GM21528 (cell line): ENCODE measurements at regions not wholly inside any gene's neighbourhood (a gene's known extent, or its start where the extent isn't known, plus 50 kb on each side); places are given as distances from the start of the nearest gene placed in this dataset.
A peak's percentile ranks its signal among the peaks of the same experiment; 100 is the strongest.

Experiments
- ATAC-seq: cut with Tn5 transposase; IDR thresholded peaks from one replicate; pipeline ENCODE4 v1.9.1; 2021; ENCODE audit warnings: mild to moderate bottlenecking, moderate library complexity; ENCODE audit not compliant: unreplicated experiment, low FRiP score

DNA sequence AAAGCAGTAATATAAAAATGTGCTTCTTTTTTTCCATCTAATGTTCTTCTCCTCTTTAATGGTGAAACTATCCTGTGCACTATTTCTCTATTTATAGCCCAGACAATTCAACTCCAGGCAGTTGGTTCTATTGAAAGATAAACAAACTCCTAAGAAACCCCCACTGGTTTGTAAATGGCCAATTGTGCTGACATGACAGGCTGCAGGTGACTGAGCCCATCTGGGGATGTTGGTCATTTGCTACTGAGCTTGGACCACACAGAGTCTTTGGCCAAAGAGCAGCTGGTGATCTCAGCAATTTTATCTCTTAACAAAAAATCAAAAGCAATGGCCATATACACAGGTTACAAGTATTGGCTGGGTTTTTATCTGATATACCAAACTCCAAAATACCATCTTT is 631.8 kb upstream of the CELF2 start:
- no peak for ATAC-seq

DNA sequence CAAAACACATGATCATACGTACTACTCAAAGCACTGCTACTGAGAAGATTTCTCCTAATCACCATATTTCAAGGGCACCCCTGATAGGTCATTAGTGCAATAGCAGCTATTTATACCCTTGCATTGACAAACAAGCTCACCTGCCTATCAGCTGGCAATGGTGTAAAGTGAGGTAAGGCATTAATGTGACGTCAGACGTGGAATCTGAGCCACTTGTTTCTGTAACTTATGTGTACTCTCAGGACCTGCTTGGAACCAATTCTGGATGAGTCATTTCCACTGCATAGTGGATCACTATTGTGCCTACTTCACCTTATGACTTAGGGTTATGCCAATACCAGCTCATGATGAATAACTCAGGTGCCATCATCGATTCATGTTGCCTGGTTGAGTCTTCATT is 628.5 kb upstream of the CELF2 start:
- ATAC-seq: no peak

DNA sequence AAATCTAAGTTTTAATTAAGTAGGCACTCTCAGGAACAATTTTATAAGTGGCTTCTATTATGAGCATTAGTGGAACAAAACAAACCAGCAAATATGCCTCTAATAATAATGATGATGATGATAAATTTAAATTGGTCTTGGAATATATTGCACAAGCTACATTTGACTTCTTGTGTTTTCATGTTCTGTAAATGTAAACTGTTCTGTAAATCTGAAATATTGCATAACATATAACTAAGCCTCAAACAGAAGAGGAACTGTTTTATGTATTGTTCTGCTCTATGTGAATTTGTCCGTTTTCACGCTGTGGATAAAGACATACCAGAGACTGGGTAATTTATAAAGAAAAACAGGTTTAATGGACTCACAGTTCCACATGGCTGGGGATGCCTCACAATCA is 625.2 kb upstream of the CELF2 start:
- ATAC-seq: no peak

DNA sequence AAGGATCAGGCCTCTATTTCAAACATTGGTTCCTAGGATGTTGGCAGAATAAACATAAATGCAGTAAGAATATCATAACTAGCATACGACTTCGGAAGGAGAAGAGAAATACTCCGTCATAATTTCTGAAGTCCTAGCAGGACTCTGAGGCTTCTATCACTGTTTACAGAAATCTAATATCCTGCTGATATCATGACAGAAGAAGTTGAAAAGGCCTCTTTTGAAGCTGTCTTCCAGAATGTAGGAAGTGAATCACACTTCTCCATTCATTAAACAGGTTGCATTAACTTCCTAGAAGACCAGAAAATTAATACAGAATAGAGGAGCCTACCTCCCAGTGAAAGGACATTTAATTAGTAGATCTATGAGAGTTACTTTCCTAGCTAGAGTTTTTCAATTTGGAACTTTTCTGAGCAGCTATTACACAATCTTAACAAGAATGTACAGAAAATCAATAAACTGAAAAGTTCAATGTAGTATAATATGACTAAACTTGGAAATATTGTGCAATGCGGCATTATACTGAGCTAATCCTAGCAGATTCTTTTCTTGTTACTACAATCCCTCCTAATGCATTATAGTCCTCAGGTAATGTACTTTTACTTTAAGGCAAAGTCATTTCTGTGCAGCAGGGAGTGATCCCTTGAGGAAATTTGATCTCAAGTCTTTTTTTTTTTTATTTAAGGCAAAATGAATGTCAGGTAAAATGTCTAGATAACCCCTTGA is 622.6 kb upstream of the CELF2 start:
- ATAC-seq: no peak

DNA sequence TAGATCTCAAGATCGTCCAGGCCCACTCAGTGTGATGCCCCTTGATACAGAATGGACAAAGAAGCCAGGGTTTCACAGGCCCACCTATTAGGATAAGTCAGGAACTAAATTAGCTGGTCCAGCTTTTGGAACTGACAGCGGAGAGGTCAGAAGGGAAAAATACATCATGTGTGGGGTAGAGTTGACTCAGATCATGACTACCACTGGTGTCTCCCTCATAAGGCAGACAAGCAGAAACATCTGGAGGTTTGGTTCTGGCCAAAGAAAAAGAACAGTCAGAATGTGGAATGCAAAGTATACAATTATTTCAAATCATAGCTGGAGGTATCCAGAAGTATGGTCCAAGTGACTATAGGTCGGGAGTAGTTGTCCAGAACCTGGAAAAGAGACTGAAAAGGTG is 621.1 kb upstream of the CELF2 start:
- no peak for ATAC-seq

DNA sequence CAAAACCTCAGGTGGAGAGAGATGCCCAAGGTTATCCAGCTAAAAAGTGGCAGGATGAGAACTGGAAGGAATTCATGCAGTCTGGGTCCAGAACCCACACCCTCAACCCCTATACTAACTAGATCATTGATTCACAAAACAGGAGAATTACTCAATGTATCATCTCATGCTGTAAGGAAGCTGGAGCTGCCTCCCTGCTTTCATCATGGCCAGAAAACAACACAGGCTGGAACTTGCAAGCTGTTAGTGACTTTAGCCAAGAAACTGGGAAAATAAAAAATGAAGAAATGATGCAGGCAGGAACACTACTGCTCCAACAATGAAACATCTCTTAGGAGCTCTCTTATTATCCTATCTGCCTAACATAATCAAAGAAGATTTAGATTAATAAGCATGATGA is 619.8 kb upstream of the CELF2 start:
- no peak for ATAC-seq

DNA sequence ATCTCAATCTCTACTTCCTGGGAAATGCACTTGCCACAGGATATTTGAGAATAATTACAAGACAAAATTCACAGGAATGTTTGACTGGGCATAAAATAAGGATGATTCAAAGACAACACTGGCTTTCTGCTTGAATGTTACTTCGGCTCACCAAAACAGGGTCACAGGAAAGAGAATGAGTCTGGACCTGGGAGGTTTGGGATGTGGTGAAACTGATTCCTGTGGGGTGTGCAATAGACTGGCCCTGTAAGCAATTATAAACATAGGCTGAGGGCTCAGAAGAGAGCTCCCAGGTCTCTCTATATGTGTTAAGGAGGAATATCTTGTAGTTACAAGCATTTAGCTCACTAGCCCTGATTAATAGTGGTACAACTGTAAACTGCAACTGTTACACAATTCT is 613.9 kb upstream of the CELF2 start:
- no peak for ATAC-seq

DNA sequence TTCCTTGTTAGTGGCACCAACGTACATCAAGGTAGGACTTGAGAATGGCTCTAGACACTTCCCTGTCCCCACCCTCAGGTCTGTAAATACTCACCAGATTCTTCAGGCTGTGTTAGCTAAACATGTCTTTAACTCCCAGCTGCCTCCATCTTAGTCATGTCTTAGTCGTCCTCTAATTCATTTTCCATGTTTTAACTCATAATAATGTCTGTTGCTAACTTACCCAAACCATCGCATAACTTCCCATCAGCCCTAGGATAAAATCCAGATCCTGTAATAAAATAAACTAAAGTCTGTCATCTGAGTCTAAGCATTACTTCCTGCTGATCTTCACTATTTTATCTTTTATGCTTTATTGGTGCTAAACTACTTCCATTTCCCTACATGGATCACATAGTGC is 600.0 kb upstream of the CELF2 start:
- ATAC-seq: no peak

DNA sequence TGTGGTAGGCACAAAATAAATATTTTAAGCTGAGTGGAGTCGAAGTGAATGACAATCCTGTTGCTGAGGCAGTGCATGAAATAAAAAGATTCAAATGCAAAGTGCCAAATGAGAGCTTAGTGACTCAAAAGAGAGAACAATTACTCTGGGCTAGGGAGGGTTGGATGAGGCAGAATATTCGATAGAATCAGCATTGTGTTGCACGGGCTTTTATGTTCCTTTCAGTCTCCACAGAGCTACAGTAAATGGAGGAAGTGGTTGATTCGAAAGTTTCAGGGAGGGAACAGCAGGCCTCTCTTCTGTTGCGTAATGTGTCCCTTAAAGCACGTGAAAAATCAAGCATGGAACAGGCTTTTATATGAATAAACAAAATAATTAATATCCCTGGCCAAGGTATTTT is 599.3 kb upstream of the CELF2 start:
- peak; percentile 95 for ATAC-seq

DNA sequence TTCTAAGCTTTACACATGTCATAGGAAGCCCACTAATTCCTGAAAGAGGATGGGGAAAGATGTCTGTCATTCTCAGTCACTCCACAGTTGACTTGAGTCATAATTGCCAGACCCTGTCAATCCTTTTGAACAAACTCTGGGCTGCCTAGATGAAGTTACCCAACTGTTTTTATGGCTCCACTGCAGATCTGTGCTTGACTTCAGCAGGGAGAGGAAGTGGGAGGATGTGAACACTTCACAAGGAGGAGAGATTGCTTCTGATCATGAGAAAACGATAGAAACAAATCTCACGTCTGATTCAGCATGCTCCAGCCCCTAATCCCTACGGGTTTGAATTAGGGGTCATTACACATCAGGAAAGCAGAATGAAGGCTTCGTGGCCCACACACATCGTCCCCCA is 596.6 kb upstream of the CELF2 start:
- no peak for ATAC-seq

DNA sequence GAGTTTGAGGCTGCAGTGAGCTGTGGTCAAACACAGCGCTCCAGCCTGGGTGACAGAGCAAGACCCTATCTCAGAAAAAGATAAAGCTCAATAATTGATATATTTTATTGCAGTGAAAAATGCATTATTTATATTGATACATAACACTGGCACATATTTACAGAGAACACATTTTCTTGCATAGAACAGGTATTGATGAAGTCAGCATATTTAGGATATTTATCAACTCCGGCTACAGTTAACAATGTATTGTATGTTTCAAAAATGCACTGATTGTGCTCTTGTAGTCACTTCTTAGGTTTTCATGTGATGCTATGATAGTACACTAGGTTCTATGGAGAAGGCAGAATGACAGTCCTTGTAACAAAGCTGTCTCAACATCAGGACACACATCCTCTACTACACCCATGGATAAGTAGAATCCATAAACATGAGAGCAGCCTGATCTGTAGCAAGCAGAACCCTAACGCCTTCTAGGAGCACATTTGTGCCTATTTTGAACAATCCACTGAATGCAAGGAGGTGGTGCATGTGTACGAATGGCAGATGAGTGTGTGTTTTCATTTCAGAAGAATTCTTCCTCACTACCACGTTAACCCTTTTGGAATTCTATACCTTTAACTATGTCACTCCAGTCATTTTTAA is 586.1 kb upstream of the CELF2 start:
- ATAC-seq: no peak

DNA sequence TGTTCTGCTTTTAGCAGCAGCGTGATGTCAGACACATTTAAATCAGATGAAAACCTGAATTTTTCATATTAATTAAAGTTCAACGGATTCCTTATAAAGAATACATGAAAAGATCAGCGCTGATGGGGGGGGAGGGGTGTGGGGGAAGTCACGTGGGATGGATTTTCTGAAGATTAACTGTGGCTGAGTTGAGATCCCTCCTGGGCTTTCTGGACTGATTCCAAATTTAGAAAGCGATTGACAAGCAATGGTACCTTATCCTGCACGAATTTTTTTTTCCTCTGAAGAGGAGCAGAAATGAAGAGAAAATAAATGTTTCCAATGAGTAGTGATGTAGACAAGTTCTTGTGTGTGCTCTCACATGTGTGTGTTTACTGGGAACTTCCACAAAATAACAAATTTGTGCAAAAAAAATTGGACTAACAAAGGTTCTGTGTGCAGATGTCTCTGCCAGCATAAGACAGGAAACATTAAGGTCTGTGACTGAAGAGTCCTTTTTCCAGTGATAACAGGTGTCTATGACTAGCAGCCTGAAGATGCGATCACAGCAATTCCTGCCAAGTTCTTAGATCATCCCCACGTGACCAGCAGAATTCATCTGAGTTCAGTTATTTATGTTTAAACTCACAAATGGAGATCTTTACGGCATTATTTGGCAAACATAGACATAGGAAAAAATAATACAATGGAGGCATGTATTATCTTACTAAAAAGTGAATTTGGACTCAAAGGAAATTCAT is 585.2 kb upstream of the CELF2 start:
- ATAC-seq: no peak

DNA sequence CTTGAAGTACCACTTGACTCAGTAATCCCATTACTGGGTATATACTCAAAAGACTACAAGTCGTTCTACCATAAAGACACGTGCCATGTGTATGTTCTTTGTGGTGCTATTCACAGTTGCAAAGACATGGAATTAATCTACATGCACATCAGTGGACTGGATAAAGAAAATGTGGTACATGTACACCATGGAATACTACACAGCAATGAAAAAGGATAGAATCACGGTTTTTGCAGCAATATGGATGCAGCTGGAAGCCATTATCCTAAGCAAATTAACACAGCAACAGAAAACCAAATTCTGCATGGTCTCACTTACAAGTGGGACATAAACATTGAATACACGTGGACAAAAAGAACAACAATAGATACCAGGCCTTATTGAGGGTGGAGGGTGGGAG is 583.4 kb upstream of the CELF2 start:
- ATAC-seq: no peak

DNA sequence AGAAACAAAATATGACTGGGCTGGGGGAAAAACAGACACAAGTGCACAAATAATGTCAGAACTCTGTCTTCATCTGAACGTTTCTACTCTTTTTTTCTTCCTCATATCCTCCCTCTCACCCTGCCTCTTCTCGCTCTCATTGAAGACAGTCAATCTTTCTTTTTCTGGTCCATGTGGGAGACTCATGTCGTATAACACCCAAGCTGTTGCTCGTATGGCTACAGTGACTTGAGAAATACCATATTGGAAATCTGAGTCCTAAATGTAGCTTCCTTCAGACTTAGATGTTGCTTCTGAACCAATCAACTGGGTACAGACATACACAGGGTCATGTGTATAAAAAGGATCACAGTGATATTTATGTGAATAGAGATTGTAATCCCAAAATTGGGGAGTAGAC is 579.8 kb upstream of the CELF2 start:
- ATAC-seq: no peak

DNA sequence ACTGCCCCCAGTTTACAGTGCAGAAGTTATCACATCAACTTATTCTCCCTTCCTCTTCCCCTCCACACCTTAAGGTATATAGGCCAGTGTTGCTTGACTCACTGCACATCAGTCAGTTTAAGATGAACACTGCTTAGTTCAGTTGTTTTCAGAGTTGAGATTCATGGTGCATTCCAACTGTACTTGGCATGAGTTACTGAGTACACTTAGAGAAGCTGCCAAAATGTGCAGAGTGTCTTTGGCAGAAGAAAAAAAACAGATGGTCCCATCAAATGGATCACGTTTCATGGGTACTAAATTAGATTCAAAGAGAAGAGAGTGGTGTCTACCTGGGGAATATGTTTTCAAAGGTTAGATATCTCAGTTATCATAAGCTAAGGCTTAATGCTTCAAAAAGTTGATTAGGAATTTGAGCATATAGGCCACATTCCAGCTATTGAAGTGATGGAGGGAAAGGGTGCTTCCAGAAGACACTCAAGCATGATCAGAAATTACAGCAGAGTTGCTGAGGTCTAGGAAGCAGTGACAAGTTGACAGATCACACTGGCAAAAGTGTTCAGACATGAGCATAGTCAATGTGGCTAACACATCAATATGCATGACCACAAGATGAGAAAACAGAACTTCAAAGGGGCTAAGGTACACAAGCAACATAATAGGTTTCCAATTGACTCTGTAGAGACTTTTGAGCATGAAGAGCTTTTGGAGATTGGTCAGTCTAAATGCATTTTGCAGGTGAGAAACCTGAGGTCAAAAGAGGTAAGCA is 579.2 kb upstream of the CELF2 start:
- no peak for ATAC-seq

DNA sequence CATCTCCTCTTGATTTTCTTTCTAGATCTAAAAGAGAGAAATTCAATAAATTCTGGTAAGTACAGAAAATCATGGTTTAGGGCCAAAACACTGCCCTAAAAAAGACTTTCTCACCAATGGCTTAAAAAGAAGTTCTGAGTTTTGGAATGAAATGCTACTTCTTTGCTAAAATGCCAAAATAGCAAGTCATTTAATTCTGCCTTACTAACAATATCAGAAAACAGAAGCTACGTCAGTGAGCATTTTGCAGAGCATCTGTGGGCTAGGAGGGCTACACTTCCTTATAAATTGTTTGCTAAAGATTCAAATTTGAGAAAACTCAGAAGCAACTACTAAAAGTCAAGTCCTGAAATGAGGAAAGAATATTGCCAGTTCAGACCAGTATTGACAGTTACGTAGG is 560.8 kb upstream of the CELF2 start:
- no peak for ATAC-seq

DNA sequence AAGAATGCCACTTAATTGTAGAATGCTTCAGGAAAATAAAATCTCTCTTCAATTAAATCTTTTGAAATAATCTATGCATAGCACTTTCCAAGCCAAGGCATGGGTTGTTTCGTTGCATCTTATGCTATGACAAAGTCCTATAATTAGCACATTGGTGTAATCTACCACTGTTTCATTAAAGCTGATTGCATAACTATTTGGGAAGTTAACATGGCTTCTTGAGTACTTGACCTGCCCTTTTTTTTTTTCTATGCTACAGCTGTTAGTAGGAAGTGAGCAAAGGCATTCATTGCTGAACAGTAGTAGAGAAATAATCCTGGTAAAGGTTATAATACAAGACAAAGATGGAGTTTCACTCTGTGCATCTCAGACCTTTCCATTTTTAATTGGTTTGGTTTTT is 557.2 kb upstream of the CELF2 start:
- no peak for ATAC-seq

DNA sequence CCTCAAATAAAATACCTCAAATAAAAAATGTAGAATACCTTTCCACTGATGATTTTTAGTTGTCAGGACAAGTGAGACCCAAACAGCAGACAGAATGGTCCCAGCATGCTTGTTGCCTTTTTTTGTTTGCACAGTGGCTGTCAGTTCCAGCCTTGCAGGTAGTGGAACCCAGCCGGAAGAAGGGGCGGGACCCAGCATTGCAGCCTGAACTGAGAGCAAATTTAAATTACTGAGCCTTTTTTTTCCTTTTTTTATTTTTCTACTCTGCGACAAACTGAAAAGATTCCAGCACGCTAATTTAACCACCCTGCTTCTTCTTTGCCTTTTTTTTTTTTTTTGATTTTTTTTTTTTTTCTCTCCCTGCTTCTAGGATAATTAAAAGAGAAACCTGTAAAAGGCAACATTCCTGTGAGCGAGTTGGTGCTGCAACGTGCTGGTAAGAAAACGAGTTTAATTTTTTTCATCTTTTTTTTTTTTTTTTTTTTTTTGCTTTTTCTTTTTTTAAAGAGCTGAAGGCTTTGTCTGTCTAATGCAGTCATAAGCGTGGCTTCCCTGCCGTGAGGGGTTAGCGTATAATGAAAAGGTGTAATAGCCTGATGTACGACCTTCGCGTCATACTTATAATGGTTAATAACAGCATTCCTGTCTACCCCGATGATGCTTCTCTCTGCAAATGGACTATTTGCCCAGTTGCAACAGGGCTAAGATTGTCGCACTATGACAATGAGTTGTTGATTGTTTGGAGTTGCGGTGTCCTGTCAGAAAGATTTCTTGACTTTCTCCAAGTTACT is 555.3 kb upstream of the CELF2 start:
- no peak for ATAC-seq

DNA sequence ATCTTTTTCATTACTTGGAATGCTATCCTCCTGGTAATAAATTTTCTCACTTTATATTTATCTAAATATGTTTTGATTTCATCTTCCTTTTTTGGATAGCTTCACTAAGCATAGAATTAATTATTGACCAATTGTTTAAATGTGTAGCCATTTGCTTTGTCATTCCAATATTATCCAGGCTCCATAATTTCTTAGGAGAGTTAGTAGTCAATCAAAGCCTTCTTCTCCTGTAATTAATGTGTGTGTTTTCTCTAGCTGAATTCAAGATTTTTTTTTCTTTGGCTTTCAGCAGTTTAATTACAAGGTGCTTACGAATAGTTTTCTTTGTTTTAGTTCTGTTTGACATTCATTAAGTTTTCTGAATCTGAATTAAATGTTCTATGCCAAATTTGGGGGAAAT is 545.9 kb upstream of the CELF2 start:
- ATAC-seq: no peak

DNA sequence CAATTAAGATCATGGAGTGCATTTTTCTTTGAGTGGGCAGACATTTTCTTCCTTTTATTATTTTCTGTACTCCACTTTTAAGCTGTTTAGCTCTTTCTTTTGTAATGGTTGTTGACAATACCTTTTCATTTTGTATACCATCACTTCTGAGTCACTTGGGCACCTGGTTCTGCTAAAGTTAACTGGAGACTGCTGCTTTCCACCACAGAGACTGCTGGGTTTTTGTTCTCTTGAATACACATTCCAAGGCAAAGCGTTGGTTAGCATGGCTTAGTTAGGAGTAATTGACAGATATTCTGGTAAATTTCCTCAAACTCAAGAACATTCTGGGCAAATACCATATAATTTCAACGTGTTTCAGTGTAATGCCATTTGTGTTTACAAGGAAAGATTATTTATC is 541.9 kb upstream of the CELF2 start:
- ATAC-seq: no peak
